ENCODE measurements at regions not wholly inside any gene's neighbourhood (a gene's known extent, or its start where the extent isn't known, plus 50 kb on each side); places are given as distances from the start of the nearest gene placed in this dataset.

GRCh38 chr5:125401724-125402622 lies 655.5 kb upstream of the ZNF608 start:
- Mint-ChIP-seq H3K4me1 (peaks cover 27% of the 10 kb centered on the region), H3K27ac (no peak overlapping the region), H3K36me3 (no peaks in the 10 kb centered on the region), H3K27me3 (ENCODE audit: low read depth) (no peaks in the 10 kb centered on the region), H3K9me3 (peaks cover 3% of the 10 kb centered on the region), H3K4me3 (no peak overlapping the region)
- TF ChIP-seq CTCF (IDR thresholded peaks at IDR 0.05; ENCODE audit: unreplicated experiment) = no peak
- no peak for DNase-seq (ENCODE audit: low spot score in 2 of 2, unreplicated experiment in 2 of 2)

GRCh38 chr5:125402787-125403186 lies 656.3 kb upstream of the ZNF608 start:
- Mint-ChIP-seq H3K4me3 (no peak overlapping the region), H3K9me3 (peaks cover 3% of the 10 kb centered on the region), H3K27me3 (ENCODE audit: low read depth) (no peaks in the 10 kb centered on the region), H3K36me3 (no peaks in the 10 kb centered on the region), H3K4me1 (peaks cover 27% of the 10 kb centered on the region), H3K27ac (no peak overlapping the region)
- TF ChIP-seq CTCF (IDR thresholded peaks at IDR 0.05; ENCODE audit: unreplicated experiment) = no peak
- DNase-seq (ENCODE audit: low spot score in 2 of 2, unreplicated experiment in 2 of 2) = no peak

- Mint-ChIP-seq H3K4me3 (no peak overlapping the region), H3K27ac (no peak overlapping the region), H3K4me1 (peaks cover 28% of the 10 kb centered on the region), H3K27me3 (ENCODE audit: low read depth) (no peaks in the 10 kb centered on the region), H3K9me3 (peaks cover 3% of the 10 kb centered on the region), H3K36me3 (no peaks in the 10 kb centered on the region)
- no peak for TF ChIP-seq CTCF (IDR thresholded peaks at IDR 0.05; ENCODE audit: unreplicated experiment)
- DNase-seq (ENCODE audit: low spot score in 2 of 2, unreplicated experiment in 2 of 2) = no peak
Measured at GRCh38 chr5:125404056-125404455, 657.6 kb upstream of the ZNF608 start.

- TF ChIP-seq CTCF (IDR thresholded peaks at IDR 0.05; ENCODE audit: unreplicated experiment) = no peak
- Mint-ChIP-seq H3K27ac (peak overlapping the region; percentile 19), H3K27me3 (ENCODE audit: low read depth) (no peaks in the 10 kb centered on the region), H3K9me3 (peaks cover 3% of the 10 kb centered on the region), H3K4me1 (peaks cover 54% of the 10 kb centered on the region), H3K36me3 (no peaks in the 10 kb centered on the region), H3K4me3 (no peak overlapping the region)
- DNase-seq (ENCODE audit: low spot score in 2 of 2, unreplicated experiment in 2 of 2) = no peak
Measured at GRCh38 chr5:125408448-125409233, 662.2 kb upstream of the ZNF608 start.

- Mint-ChIP-seq H3K4me1 (peaks cover 61% of the 10 kb centered on the region), H3K36me3 (no peaks in the 10 kb centered on the region), H3K9me3 (peaks cover 3% of the 10 kb centered on the region), H3K4me3 (no peak overlapping the region), H3K27ac (peak overlapping the region; percentile 90), H3K27me3 (ENCODE audit: low read depth) (no peaks in the 10 kb centered on the region)
- TF ChIP-seq CTCF (IDR thresholded peaks at IDR 0.05; ENCODE audit: unreplicated experiment) = no peak
- no peak for DNase-seq (ENCODE audit: low spot score in 2 of 2, unreplicated experiment in 2 of 2)
Measured at GRCh38 chr5:125409234-125409860, 662.9 kb upstream of the ZNF608 start.
